ENCODE measurements at regions not wholly inside any gene's neighbourhood (a gene's known extent, or its start where the extent isn't known, plus 50 kb on each side); places are given as distances from the start of the nearest gene placed in this dataset.

- TF ChIP-seq CTCF (IDR thresholded peaks at IDR 0.05 in 2 of 3, conservative IDR thresholded peaks at IDR 0.05 in 1 of 3; ENCODE audit: control insufficient read depth in 2 of 3, extremely low read depth in 1 of 3, insufficient read depth in 1 of 3, low read depth in 3 of 3, low read length in 3 of 3) (no peak), CEBPB (IDR thresholded peaks at IDR 0.05; ENCODE audit: borderline replicate concordance in 1 of 2, low read depth in 2 of 2, low read length in 2 of 2) (no peak), TCF3 (IDR thresholded peaks at IDR 0.05; ENCODE audit: borderline replicate concordance, insufficient read depth, low read depth, low read length) (no peak), GABPA (IDR thresholded peaks at IDR 0.05; ENCODE audit: low read depth) (no peak), SP1 (IDR thresholded peaks at IDR 0.05; ENCODE audit: low read depth, low read length) (no peak), RFX5 (IDR thresholded peaks at IDR 0.05; ENCODE audit: low read depth, low read length) (no peak), SIN3A (IDR thresholded peaks at IDR 0.05; ENCODE audit: low read depth, low read length) (no peak), SMC3 (IDR thresholded peaks at IDR 0.05; ENCODE audit: borderline replicate concordance, low read length) (no peak), MAX (IDR thresholded peaks at IDR 0.05; ENCODE audit: low read depth, low read length) (no peak)
Observed at GRCh38 chr10:121080281-121080891, 229.2 kb downstream of the WDR11 start.

All from GM12878 (cell line).